ENCODE measurements at regions not wholly inside any gene's neighbourhood (a gene's known extent, or its start where the extent isn't known, plus 50 kb on each side); places are given as distances from the start of the nearest gene placed in this dataset.

DNA sequence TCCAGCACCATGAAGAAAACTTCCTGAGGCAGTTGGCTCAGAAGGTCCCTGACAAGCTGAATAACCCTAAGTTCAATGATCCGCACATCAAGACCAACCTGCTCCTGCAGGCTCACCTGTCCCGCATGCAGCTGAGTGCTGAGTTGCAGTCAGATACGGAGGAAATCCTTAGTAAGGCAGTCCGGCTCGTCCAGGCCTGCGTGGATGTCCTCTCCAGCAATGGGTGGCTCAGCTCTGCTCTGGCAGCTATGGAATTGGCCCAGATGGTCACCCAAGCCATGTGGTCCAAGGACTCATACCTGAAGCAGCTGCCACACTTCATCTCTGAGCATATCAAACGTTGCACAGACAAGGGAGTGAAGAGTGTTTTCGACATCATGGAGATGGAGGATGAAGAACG is 88.4 kb upstream of the SMURF2 start:
- Histone ChIP-seq H3K36me3 (ENCODE audit: control insufficient read depth in 1 of 2, insufficient read depth in 2 of 2, low read length in 2 of 2) (peaks cover 24 to 29% of the 10 kb centered on the region in 2 experiments), H2BK120ac (ENCODE audit: insufficient read depth, low read length, poor library complexity) (no peak overlapping the region), H3K9ac (ENCODE audit: low read length) (no peak overlapping the region), H3K14ac (ENCODE audit: low read length) (no peak overlapping the region), H3K27me3 (ENCODE audit: insufficient read depth, low read length) (no peaks in the 10 kb centered on the region), H4K12ac (ENCODE audit: low read depth, low read length) (no peak overlapping the region), H3K27ac (ENCODE audit: low read depth, low read length) (no peak overlapping the region), H3K9me3 (ENCODE audit: insufficient read depth, low read depth, low read length) (no peaks in the 10 kb centered on the region), H2BK12ac (ENCODE audit: low read length) (no peak overlapping the region), H2AFZ (ENCODE audit: insufficient read depth, low read length, poor library complexity) (no peak overlapping the region), H3K4me2 (ENCODE audit: low read length) (no peak overlapping the region), H3K4me3 (ENCODE audit: low read depth, low read length) (no peak overlapping the region), H2AK5ac (ENCODE audit: low read length) (no peak overlapping the region), H2BK5ac (ENCODE audit: low read depth, low read length, poor library complexity) (no peak overlapping the region), H3K79me1 (ENCODE audit: low read length) (no peaks in the 10 kb centered on the region), H4K91ac (ENCODE audit: low read depth, low read length) (no peak overlapping the region), H3K23ac (ENCODE audit: low read length) (no peak overlapping the region), H4K8ac (ENCODE audit: low read depth, low read length) (no peak overlapping the region), H3K18ac (ENCODE audit: low read length) (no peak overlapping the region), H3K4me1 (ENCODE audit: control insufficient read depth in 1 of 2, insufficient read depth in 2 of 2, low read length in 2 of 2) (peaks cover 0 to 2% of the 10 kb centered on the region in 2 experiments), H3K4ac (ENCODE audit: low read depth, low read length) (no peak overlapping the region), H3K79me2 (ENCODE audit: control insufficient read depth, insufficient read depth, low read length, poor library complexity) (no peaks in the 10 kb centered on the region)
- no CpG with 5 or more reads among the region's 9 CpGs for WGBS (ENCODE audit: extremely low coverage, insufficient coverage, insufficient read length)
- DNase-seq, result peak in 1 of 2 donors; percentile 13

DNA sequence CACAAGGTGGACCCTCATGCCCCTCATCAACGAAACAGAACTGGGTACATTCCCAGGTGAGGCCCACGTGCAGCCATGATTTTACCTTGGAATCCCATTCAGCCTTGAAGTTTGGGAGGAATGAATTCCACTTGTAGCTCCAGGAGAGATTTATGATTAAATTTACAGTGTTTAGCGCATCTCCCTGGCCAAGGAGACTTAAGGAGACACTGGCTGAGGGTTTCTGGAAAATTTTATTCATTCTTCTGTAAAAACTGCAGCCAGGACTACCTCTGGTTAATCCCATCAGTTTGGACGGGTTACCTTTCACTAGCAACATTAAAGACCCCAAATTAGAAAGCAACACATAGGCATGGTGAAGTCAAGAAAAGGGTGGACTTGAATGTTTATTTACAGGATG is 87.2 kb upstream of the SMURF2 start:
- peaks cover 19 to 22% of the 10 kb centered on the region in 2 experiments for H3K36me3 ChIP-seq (ENCODE audit: control insufficient read depth in 1 of 2, insufficient read depth in 2 of 2, low read length in 2 of 2)
- H3K4me1 ChIP-seq (ENCODE audit: control insufficient read depth in 1 of 2, insufficient read depth in 2 of 2, low read length in 2 of 2), result peaks cover 0 to 2% of the 10 kb centered on the region in 2 experiments
- no peak overlapping the region for H3K18ac ChIP-seq (ENCODE audit: low read length)
- no peak overlapping the region for H4K91ac ChIP-seq (ENCODE audit: low read depth, low read length)
- no peak overlapping the region for H2BK120ac ChIP-seq (ENCODE audit: insufficient read depth, low read length, poor library complexity)
- H2BK5ac ChIP-seq (ENCODE audit: low read depth, low read length, poor library complexity), result no peak overlapping the region
- no peak overlapping the region for H3K9ac ChIP-seq (ENCODE audit: low read length)
- no peak overlapping the region for H2AK5ac ChIP-seq (ENCODE audit: low read length)
- H3K14ac ChIP-seq (ENCODE audit: low read length), result no peak overlapping the region
- no peak overlapping the region for H2BK12ac ChIP-seq (ENCODE audit: low read length)
- H4K12ac ChIP-seq (ENCODE audit: low read depth, low read length), result no peak overlapping the region
- H3K4me3 ChIP-seq (ENCODE audit: low read depth, low read length), result no peak overlapping the region
- no peak overlapping the region for H4K8ac ChIP-seq (ENCODE audit: low read depth, low read length)
- H3K79me2 ChIP-seq (ENCODE audit: control insufficient read depth, insufficient read depth, low read length, poor library complexity), result no peaks in the 10 kb centered on the region
- no CpG with 5 or more reads among the region's 4 CpGs for WGBS (ENCODE audit: extremely low coverage, insufficient coverage, insufficient read length)
- H2AFZ ChIP-seq (ENCODE audit: insufficient read depth, low read length, poor library complexity), result no peak overlapping the region
- no peak overlapping the region for H3K4me2 ChIP-seq (ENCODE audit: low read length)
- no peak overlapping the region for H3K4ac ChIP-seq (ENCODE audit: low read depth, low read length)
- no peak for DNase-seq
- H3K79me1 ChIP-seq (ENCODE audit: low read length), result no peaks in the 10 kb centered on the region
- no peaks in the 10 kb centered on the region for H3K9me3 ChIP-seq (ENCODE audit: insufficient read depth, low read depth, low read length)
- H3K27me3 ChIP-seq (ENCODE audit: insufficient read depth, low read length), result no peaks in the 10 kb centered on the region
- H3K23ac ChIP-seq (ENCODE audit: low read length), result no peak overlapping the region
- no peak overlapping the region for H3K27ac ChIP-seq (ENCODE audit: low read depth, low read length)

DNA sequence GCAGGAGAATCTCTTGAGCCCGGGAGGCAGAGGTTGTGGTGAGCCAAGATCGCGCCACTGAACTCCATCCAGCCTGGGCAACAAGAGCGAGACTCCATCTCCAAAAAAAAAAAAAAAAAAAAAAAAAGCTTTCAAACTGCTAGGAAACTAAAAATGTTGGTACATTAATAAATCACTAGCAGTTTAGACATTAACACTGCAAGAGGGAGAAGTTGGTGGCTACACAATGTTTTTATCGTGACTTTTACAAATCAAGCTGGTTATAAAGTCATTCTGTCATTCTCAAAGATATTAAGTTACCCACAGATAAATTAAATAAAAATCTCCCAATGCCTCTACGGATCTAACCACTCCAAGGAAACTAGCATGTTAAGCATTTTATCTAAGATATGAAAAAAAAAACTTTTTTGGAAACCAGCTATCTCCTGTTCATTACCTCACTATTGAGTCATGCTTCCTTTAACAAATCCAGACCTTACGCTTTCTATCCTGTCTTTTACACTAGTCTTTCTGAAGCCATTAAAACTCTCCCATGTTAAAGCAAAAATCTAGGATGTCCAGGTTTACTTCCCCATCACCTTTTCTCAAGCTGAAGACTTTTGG is 85.9 kb upstream of the SMURF2 start:
- H2BK120ac ChIP-seq (ENCODE audit: insufficient read depth, low read length, poor library complexity), result no peak overlapping the region
- H3K14ac ChIP-seq (ENCODE audit: low read length), result no peak overlapping the region
- H3K4ac ChIP-seq (ENCODE audit: low read depth, low read length), result no peak overlapping the region
- H4K91ac ChIP-seq (ENCODE audit: low read depth, low read length), result no peak overlapping the region
- no peak overlapping the region for H3K27ac ChIP-seq (ENCODE audit: low read depth, low read length)
- no peak overlapping the region for H4K8ac ChIP-seq (ENCODE audit: low read depth, low read length)
- no peaks in the 10 kb centered on the region for H3K27me3 ChIP-seq (ENCODE audit: insufficient read depth, low read length)
- H2BK12ac ChIP-seq (ENCODE audit: low read length), result no peak overlapping the region
- H4K12ac ChIP-seq (ENCODE audit: low read depth, low read length), result no peak overlapping the region
- no peak for DNase-seq
- no peak overlapping the region for H3K23ac ChIP-seq (ENCODE audit: low read length)
- H3K9ac ChIP-seq (ENCODE audit: low read length), result no peak overlapping the region
- H3K4me3 ChIP-seq (ENCODE audit: low read depth, low read length), result no peak overlapping the region
- no peak overlapping the region for H2AFZ ChIP-seq (ENCODE audit: insufficient read depth, low read length, poor library complexity)
- no peaks in the 10 kb centered on the region for H3K79me2 ChIP-seq (ENCODE audit: control insufficient read depth, insufficient read depth, low read length, poor library complexity)
- H2AK5ac ChIP-seq (ENCODE audit: low read length), result no peak overlapping the region
- no peak overlapping the region for H2BK5ac ChIP-seq (ENCODE audit: low read depth, low read length, poor library complexity)
- WGBS (ENCODE audit: extremely low coverage, insufficient coverage, insufficient read length), result no CpG with 5 or more reads among the region's 7 CpGs
- no peak overlapping the region for H3K4me2 ChIP-seq (ENCODE audit: low read length)
- H3K9me3 ChIP-seq (ENCODE audit: insufficient read depth, low read depth, low read length), result no peaks in the 10 kb centered on the region
- H3K4me1 ChIP-seq (ENCODE audit: control insufficient read depth in 1 of 2, insufficient read depth in 2 of 2, low read length in 2 of 2), result peaks cover 0 to 2% of the 10 kb centered on the region in 2 experiments
- H3K79me1 ChIP-seq (ENCODE audit: low read length), result no peaks in the 10 kb centered on the region
- H3K36me3 ChIP-seq (ENCODE audit: control insufficient read depth in 1 of 2, insufficient read depth in 2 of 2, low read length in 2 of 2), result peaks cover 14 to 16% of the 10 kb centered on the region in 2 experiments
- no peak overlapping the region for H3K18ac ChIP-seq (ENCODE audit: low read length)

DNA sequence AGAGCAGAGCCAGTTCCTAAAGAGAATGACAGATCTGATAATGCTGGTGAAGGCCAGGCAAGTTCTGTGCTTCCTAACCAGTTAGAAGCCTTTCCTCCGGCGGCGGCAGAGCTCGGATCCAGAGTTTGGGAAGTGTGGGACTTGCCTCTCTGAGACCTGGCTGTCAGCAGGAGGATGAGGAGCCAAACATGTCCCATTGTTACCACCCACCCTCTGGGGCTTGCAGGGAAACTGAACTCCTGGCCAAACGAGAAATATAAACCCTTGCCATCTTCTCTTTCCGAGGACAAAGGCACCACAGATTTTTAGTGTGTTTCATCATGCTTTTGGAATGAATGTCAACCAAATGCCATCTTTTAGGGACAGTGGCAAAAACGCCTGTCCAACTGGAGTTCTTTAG is 80.2 kb upstream of the SMURF2 start:
- no CpG with 5 or more reads among the region's 7 CpGs for WGBS (ENCODE audit: extremely low coverage, insufficient coverage, insufficient read length)
- H3K4ac ChIP-seq (ENCODE audit: low read depth, low read length), result no peak overlapping the region
- no peak overlapping the region for H4K12ac ChIP-seq (ENCODE audit: low read depth, low read length)
- no peak overlapping the region for H3K4me3 ChIP-seq (ENCODE audit: low read depth, low read length)
- no peak overlapping the region for H3K14ac ChIP-seq (ENCODE audit: low read length)
- peaks cover 4% of the 10 kb centered on the region for H3K79me1 ChIP-seq (ENCODE audit: low read length)
- H2AK5ac ChIP-seq (ENCODE audit: low read length), result no peak overlapping the region
- H4K91ac ChIP-seq (ENCODE audit: low read depth, low read length), result no peak overlapping the region
- H3K9me3 ChIP-seq (ENCODE audit: insufficient read depth, low read depth, low read length), result no peaks in the 10 kb centered on the region
- H3K9ac ChIP-seq (ENCODE audit: low read length), result no peak overlapping the region
- no peaks in the 10 kb centered on the region for H3K79me2 ChIP-seq (ENCODE audit: control insufficient read depth, insufficient read depth, low read length, poor library complexity)
- H2BK12ac ChIP-seq (ENCODE audit: low read length), result no peak overlapping the region
- no peak for DNase-seq
- no peak overlapping the region for H4K8ac ChIP-seq (ENCODE audit: low read depth, low read length)
- H3K4me2 ChIP-seq (ENCODE audit: low read length), result no peak overlapping the region
- no peak overlapping the region for H2BK120ac ChIP-seq (ENCODE audit: insufficient read depth, low read length, poor library complexity)
- H3K23ac ChIP-seq (ENCODE audit: low read length), result no peak overlapping the region
- no peak overlapping the region for H2BK5ac ChIP-seq (ENCODE audit: low read depth, low read length, poor library complexity)
- no peak overlapping the region for H3K18ac ChIP-seq (ENCODE audit: low read length)
- H3K4me1 ChIP-seq (ENCODE audit: control insufficient read depth in 1 of 2, insufficient read depth in 2 of 2, low read length in 2 of 2), result peaks cover 9 to 16% of the 10 kb centered on the region in 2 experiments
- H3K27me3 ChIP-seq (ENCODE audit: insufficient read depth, low read length), result no peaks in the 10 kb centered on the region
- no peak overlapping the region for H2AFZ ChIP-seq (ENCODE audit: insufficient read depth, low read length, poor library complexity)
- H3K27ac ChIP-seq (ENCODE audit: low read depth, low read length), result no peak overlapping the region
- H3K36me3 ChIP-seq (ENCODE audit: control insufficient read depth in 1 of 2, insufficient read depth in 2 of 2, low read length in 2 of 2), result no peaks in the 10 kb centered on the region

All from trophoblast cell (in vitro differentiated cells and primary cell).